Astrocyte (in vitro differentiated cells and primary cell): ENCODE measurements at regions not wholly inside any gene's neighbourhood (a gene's known extent, or its start where the extent isn't known, plus 50 kb on each side); places are given as distances from the start of the nearest gene placed in this dataset.

Source experiments
- CTCF ChIP-seq: IDR thresholded peaks from 2 replicates; pipeline ENCODE4 v1.5.1; 2011; ENCODE audit warnings: low read depth, mild to moderate bottlenecking, inconsistent platforms, low read length, moderate library complexity; ENCODE audit not compliant: insufficient read depth
- EZH2 ChIP-seq: IDR thresholded peaks from 2 replicates; pipeline ENCODE4 v1.6.1; 2012; ENCODE audit warnings: mild to moderate bottlenecking, low read length, inconsistent platforms; ENCODE audit not compliant: insufficient read depth

DNA sequence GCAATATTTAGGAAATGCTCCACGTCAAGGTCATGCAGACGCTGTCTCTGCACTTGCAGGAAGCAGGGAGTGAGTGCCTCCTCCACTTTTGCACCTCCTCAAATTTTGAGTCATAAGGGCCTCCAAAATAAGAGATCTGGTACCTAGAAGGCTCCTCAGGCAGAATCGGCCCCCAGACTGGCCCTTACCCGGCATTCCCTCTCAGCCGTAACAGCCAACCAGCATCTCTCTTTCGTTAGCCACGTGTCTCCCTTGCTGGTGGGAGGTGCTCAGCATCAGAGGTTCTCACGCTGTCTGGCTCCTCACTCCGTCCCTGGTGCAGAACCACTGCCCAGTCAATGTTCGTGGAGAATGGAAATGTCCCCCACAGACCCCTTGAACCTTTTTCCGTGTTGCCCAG lies 75.3 kb downstream of the ANKRD60 start:
- TF ChIP-seq CTCF (no peak), EZH2 (no peak)
